ENCODE measurements at regions not wholly inside any gene's neighbourhood (a gene's known extent, or its start where the extent isn't known, plus 50 kb on each side); places are given as distances from the start of the nearest gene placed in this dataset.
"Not testable (repeated sequence)": the region's sequence is repeated elsewhere in the genome, so short reads cannot be mapped to it uniquely, and the experiment has no call there.

GRCh38 chr2:58769111-58769863, 528.2 kb upstream of the FANCL start:
- no peak for DNase-seq

- no peak for DNase-seq
Observed at GRCh38 chr2:58768715-58769080, 527.6 kb upstream of the FANCL start.

- DNase-seq: no peak
Observed at GRCh38 chr2:58767828-58768714, 526.9 kb upstream of the FANCL start.

DNA sequence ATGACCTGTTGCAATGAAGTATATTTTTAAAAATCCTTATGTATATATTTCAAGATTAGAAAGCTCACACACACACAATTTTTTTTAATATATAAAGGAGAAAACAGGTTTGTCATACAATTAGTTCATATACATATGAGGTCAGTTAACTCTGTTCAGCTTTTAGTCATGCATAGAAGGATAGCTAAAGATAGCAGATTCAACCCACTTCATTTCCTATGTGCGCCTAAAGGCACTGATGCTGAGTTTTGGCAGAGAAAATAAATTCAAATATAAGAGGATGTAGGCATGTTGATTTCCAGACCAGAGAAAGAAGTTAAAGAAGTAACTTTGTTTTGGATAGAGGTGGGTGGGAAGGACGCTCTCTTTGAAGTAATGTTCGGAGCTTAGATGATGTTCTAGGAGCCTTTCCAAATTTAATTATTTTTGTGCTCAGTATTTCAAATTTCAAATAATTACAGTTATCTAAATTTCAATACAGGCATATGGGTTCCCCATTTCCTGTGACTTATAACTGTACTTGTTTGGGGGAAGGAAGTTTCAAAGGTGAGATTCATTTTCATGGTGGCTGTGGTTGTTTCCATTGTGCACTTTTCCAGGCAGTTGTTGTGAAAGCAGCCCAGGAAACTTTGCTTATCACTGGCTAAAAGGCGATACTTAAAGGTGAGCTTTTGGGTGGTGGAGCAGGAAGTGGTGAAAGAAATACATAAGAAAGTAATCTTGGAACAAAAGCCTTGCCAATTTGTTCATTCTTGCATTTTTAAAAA, 523.4 kb upstream of the FANCL start:
- no peak for DNase-seq

GRCh38 chr2:58762176-58762781, 521.2 kb upstream of the FANCL start:
- no peak for DNase-seq

DNA sequence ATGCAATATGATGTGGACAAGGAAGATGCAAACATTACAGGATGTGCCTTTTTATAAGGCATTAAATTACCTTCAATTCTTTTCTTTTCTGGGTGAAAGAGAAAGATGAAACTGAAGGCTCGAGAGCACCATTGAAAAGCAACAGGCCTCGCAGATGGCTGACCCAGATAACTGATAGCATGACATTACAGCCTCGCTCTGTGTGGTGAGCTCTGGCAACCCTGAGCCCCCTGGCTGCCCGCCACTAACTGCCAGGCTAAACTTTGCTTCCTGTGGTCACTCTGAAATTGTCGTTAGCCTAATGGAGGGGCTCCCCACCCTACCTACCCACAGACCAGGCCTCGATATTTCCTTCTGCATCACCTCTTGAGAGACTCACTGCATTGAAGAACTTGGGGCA, 516.8 kb upstream of the FANCL start:
- DNase-seq: no peak

DNA sequence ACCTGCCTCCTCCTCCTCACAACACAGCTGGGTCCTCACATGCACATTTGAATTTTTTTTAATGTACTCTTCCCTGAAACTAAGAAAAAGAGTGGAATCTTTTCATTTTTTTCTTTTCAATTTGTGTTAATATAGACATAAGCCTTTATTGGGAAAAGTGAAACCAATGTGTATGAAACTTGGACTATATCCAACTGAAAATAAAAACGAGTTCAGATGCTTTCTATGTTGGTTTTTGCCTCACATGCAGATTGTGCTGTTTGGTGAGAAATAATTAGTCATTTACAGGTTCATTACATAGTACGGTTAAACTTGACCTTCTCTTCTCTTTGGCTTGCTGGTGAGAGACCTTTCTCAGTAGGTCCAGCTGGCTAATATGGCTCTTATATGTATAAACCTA, 515.2 kb upstream of the FANCL start:
- no peak for DNase-seq

DNA sequence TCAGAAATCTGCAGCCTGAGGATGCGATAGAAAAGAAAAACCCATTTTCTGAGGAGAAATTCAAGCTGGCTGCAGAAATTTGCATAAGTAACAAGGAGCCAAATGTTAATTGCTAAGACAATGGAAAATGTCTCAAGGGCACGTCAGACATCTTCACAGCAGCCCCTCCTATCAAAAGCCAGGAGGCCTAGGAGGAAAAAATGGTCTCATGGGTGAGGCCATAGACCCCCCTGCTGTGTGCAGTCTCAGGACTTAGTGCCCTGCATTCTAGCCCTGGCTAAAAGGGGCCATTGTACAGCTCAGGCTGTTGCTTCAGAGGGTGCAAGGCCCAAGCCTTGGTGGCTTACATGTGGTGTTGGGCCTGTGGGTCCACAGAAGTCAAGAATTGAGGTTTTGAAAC, 511.4 kb upstream of the FANCL start:
- DNase-seq: not testable (repeated sequence)

DNA sequence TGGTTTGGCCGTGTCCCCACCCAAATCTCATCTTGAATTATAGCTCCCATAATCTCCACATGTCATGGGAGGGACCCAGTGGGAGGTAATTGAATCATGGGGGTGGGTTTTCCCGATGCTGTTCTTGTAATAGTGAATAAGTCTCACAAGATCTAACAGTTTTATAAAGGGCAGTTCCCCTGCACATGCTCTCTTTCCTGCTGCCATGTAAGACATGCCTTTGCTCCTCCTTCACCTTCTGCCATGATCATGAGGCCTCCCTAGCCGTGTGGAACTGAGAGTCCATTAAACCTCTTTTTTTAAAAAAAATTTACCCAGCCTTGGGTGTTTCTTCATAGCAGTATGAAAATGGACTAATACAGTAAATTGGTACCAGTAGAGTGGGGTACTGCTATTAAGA, 510.6 kb upstream of the FANCL start:
- DNase-seq: not testable (repeated sequence)

- no peak for DNase-seq
Observed at GRCh38 chr2:58749041-58749440, 507.9 kb upstream of the FANCL start.

GRCh38 chr2:58745334-58745733, 504.2 kb upstream of the FANCL start:
- not testable (repeated sequence) for DNase-seq

- no peak for DNase-seq
Observed at GRCh38 chr2:58740426-58740825, 499.3 kb upstream of the FANCL start.

DNA sequence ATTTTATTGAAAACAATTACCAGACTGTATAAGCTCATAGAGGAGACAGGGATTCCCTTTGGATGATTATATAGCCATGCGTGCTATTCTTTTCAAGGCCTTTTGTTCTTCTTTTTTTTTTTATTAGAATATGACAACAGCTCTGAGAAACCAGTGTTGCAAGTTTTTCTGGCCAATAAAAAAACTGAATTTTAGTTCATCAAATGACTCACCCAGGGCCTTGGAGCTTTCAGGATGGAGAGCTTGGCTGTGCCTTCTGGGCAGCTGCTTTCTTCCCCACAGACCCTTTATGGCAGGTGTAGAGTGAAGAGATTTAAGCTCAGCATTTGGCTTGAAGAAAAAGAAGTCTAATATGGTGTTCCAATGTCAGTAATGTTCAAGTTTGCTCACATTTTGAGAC, 497.9 kb upstream of the FANCL start:
- no peak for DNase-seq

DNA sequence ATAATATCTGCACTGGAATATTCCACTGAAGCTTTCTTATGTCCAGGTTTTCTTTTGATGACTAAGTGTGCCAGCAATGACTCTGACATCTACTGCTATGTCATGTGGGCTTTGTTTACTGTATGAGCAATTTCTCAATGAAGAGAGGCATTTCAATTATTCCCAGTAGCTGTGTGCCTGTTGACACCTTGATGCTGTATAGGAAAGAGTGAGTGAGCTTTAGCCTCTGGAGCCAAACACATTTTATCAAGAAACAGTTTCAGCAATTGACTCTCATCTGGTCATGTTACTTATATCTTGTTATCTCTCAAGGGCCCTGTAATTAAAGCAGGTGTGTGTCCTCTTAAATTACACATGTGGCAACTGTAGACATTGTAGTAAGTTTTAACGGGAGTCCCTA, 493.2 kb upstream of the FANCL start:
- DNase-seq: no peak

DNA sequence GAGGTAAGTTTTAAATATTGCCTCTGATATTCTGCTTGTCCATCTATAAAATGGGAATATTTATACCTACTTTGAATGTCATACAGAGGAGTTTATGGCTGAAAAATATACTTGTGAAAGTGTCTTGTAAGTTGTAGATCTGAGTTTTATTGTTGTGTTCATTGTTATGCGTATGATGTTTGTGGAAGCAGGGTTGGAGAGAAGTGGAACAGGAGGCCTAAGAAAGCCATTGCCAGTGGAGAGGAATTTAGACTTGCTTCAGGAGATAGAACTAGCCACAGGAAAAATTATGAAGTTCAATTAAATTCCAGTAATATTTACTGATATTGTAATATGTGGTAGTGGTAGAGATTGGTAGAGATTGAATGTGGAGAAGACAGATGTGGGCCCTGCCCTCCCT, 491.9 kb upstream of the FANCL start:
- DNase-seq: no peak

DNA sequence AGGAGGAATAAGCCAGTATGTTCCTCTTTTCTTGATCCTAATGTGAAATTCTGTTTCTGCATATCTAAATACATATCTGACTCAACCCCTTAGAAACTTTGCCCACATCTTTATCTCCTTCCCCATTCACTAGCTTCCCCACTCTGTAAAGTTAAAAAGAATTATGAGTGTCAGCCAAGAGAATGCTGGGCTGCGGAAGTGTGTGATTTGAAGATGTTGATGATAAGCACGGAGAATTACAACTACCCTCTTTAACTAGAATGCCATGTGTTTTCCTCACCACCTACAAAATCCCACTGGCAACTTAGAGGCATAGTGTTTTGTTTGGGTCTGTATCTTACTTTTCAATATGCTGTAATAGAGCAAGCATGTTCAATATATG, 490.4 kb upstream of the FANCL start:
- DNase-seq: no peak

GRCh38 chr2:58730764-58731487, 489.8 kb upstream of the FANCL start:
- no peak for DNase-seq

DNA sequence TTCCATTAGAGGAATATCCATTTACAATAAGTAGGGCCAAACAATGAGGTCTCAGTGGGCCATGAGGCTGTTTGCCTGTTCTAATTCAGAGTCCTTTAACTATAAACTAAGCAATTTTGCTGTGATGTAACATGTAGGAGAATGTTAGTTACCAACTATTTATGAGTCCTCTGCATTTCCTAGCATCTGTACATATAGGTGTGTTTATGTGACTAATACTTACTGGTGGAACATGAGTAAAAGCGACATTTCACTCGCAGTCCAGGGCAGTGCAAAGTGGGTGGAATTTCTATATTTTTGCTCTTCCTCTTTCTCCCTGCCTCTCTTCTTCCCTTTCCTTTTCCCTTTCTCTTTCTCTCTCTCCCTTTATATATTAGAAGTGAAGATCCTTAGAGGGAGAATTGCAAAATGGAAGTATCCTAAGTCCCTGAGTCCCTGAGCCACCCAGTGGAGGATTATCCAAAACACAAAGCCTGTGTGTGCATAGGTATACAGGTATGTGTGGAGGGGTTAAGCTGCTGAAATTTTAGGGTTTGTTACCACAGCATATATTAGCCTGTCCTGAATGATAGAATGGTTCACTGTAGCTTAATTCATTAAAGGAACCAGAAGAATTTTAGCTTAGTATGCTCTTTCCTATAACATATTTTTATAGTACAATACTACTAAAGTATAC, 487.0 kb upstream of the FANCL start:
- DNase-seq: no peak

- DNase-seq: no peak
Observed at GRCh38 chr2:58721912-58722591, 480.9 kb upstream of the FANCL start.

- no peak for DNase-seq
Observed at GRCh38 chr2:58720770-58721697, 479.9 kb upstream of the FANCL start.
